Body of pancreas (tissue), 4 donors: ENCODE measurements at regions not wholly inside any gene's neighbourhood (a gene's known extent, or its start where the extent isn't known, plus 50 kb on each side); places are given as distances from the start of the nearest gene placed in this dataset.

ENCODE experiments used
- CTCF ChIP-seq, 7 experiments: fragments of 450-650 bp in 4 of 7; fragments of 200-600 bp in 3 of 7; sonication (generic) in 3 of 7; IDR thresholded peaks; one replicate each; pipeline ENCODE4 v1.5.1; 2016 to 2019; ENCODE audit warnings: antibody characterized with exemption in 7 of 7
- POLR2A ChIP-seq, 3 donors: fragments of 450-650 bp; IDR thresholded peaks; one replicate each; pipeline ENCODE4 v1.6.1; 2016; ENCODE audit warnings: antibody characterized with exemption in 3 of 3, mild to moderate bottlenecking in 2 of 3

DNA sequence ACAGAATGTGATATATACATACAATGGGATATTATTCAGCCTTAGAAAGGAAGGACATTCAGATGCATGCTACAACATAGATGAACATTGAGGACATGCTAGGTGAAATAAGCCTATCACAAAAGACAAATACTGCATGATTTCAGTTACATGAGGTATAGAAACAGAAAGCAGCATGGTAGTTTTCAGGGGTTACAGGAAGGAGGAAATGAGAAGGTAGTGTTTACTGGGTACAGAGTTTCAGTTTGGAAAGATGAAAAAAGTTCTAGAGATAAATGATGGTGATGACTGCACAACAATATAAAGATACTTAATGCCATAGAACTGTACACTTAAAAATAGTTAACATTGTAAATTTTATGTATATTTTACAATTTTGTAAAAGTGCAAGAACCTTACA lies 266.7 kb upstream of the C11orf87 start:
- TF ChIP-seq POLR2A (IDR thresholded peaks at IDR 0.05) = no peak
- no peak for TF ChIP-seq CTCF (IDR thresholded peaks at IDR 0.05)
